Nephron (organoid): ENCODE measurements at regions not wholly inside any gene's neighbourhood (a gene's known extent, or its start where the extent isn't known, plus 50 kb on each side); places are given as distances from the start of the nearest gene placed in this dataset.

ENCODE experiments used
- H3K27ac Mint-ChIP-seq, 3 experiments: 2 replicates each; pipeline ENCODE4 v1.8.0; 2020; ENCODE audit warnings: mixed read lengths in 3 of 3, mild to moderate bottlenecking in 2 of 3, moderate library complexity in 1 of 3
- H3K27me3 Mint-ChIP-seq: 2 replicates; pipeline ENCODE4 v1.8.0; 2021; ENCODE audit warnings: low read depth, mild to moderate bottlenecking, moderate library complexity, mixed read lengths
- H3K36me3 Mint-ChIP-seq: 2 replicates; pipeline ENCODE4 v1.8.0; 2020; ENCODE audit warnings: low read depth, mixed read lengths
- H3K4me1 Mint-ChIP-seq: 2 replicates; pipeline ENCODE4 v1.8.0; 2020; ENCODE audit warnings: mixed read lengths
- H3K4me3 Mint-ChIP-seq, 3 experiments: 2 replicates each; pipeline ENCODE4 v1.8.0; 2020; ENCODE audit warnings: mild to moderate bottlenecking in 3 of 3, mixed read lengths in 3 of 3, moderate library complexity in 2 of 3
- H3K9me3 Mint-ChIP-seq: 2 replicates; pipeline ENCODE4 v1.8.0; 2020; ENCODE audit warnings: mixed read lengths
- CTCF ChIP-seq, 3 experiments: fragments of 200-600 bp; sonication (generic); IDR thresholded peaks; one replicate each; pipeline ENCODE4 v1.5.0; 2021; ENCODE audit warnings: antibody characterized with exemption in 3 of 3; ENCODE audit not compliant: unreplicated experiment in 3 of 3

GRCh38 chr7:80044796-80045195 lies 89.8 kb upstream of the GNAI1 start:
- peaks cover 6% of the 10 kb centered on the region for H3K36me3 Mint-ChIP-seq
- no peak overlapping the region for H3K4me3 Mint-ChIP-seq
- H3K27ac Mint-ChIP-seq = no peak overlapping the region
- no peak for TF ChIP-seq CTCF (IDR thresholded peaks at IDR 0.05; ENCODE audit: unreplicated experiment in 3 of 3)
- H3K9me3 Mint-ChIP-seq = peaks cover 7% of the 10 kb centered on the region
- H3K27me3 Mint-ChIP-seq = no peaks in the 10 kb centered on the region
- H3K4me1 Mint-ChIP-seq = peaks cover under 1% of the 10 kb centered on the region

- Mint-ChIP-seq H3K9me3 (peaks cover 7% of the 10 kb centered on the region), H3K27ac (no peak overlapping the region), H3K27me3 (no peaks in the 10 kb centered on the region), H3K4me3 (no peak overlapping the region), H3K36me3 (peaks cover 6% of the 10 kb centered on the region), H3K4me1 (peaks cover 10% of the 10 kb centered on the region)
- TF ChIP-seq CTCF (IDR thresholded peaks at IDR 0.05; ENCODE audit: unreplicated experiment in 3 of 3) = no peak
Observed at GRCh38 chr7:80040752-80041151, 93.9 kb upstream of the GNAI1 start.

GRCh38 chr7:80040335-80040734 lies 94.3 kb upstream of the GNAI1 start:
- H3K9me3 Mint-ChIP-seq = peaks cover 7% of the 10 kb centered on the region
- H3K36me3 Mint-ChIP-seq = peaks cover 3% of the 10 kb centered on the region
- H3K4me1 Mint-ChIP-seq = peaks cover 10% of the 10 kb centered on the region
- H3K27me3 Mint-ChIP-seq = no peaks in the 10 kb centered on the region
- TF ChIP-seq CTCF (IDR thresholded peaks at IDR 0.05; ENCODE audit: unreplicated experiment in 3 of 3) = no peak
- H3K27ac Mint-ChIP-seq = no peak overlapping the region
- H3K4me3 Mint-ChIP-seq = no peak overlapping the region

- H3K27ac Mint-ChIP-seq = peak overlapping the region; percentile 52 to 78 (median 70)
- no peaks in the 10 kb centered on the region for H3K36me3 Mint-ChIP-seq
- H3K9me3 Mint-ChIP-seq = peaks cover 4% of the 10 kb centered on the region
- H3K27me3 Mint-ChIP-seq = no peaks in the 10 kb centered on the region
- H3K4me1 Mint-ChIP-seq = peaks cover 10% of the 10 kb centered on the region
- no peak for TF ChIP-seq CTCF (IDR thresholded peaks at IDR 0.05; ENCODE audit: unreplicated experiment in 3 of 3)
- no peak overlapping the region for H3K4me3 Mint-ChIP-seq
Observed at GRCh38 chr7:80039251-80039884, 95.3 kb upstream of the GNAI1 start.

- H3K4me1 Mint-ChIP-seq = peaks cover 10% of the 10 kb centered on the region
- H3K4me3 Mint-ChIP-seq = no peak overlapping the region
- H3K27ac Mint-ChIP-seq = no peak overlapping the region
- H3K27me3 Mint-ChIP-seq = no peaks in the 10 kb centered on the region
- H3K36me3 Mint-ChIP-seq = no peaks in the 10 kb centered on the region
- H3K9me3 Mint-ChIP-seq = no peaks in the 10 kb centered on the region
- no peak for TF ChIP-seq CTCF (IDR thresholded peaks at IDR 0.05; ENCODE audit: unreplicated experiment in 3 of 3)
Observed at GRCh38 chr7:80037689-80038088, 96.9 kb upstream of the GNAI1 start.

- H3K27ac Mint-ChIP-seq = peak overlapping the region in 1 of 3 experiments; percentile 13
- H3K9me3 Mint-ChIP-seq = no peaks in the 10 kb centered on the region
- no peaks in the 10 kb centered on the region for H3K27me3 Mint-ChIP-seq
- no peaks in the 10 kb centered on the region for H3K36me3 Mint-ChIP-seq
- H3K4me1 Mint-ChIP-seq = peaks cover 10% of the 10 kb centered on the region
- TF ChIP-seq CTCF (IDR thresholded peaks at IDR 0.05; ENCODE audit: unreplicated experiment in 3 of 3) = no peak
- H3K4me3 Mint-ChIP-seq = no peak overlapping the region
Observed at GRCh38 chr7:80036107-80036506, 98.5 kb upstream of the GNAI1 start.
